SH-SY5Y (cell line): ENCODE measurements at regions not wholly inside any gene's neighbourhood (a gene's known extent, or its start where the extent isn't known, plus 50 kb on each side); places are given as distances from the start of the nearest gene placed in this dataset.

Source experiments
- GATA2 ChIP-seq: IDR thresholded peaks from 2 replicates; pipeline ENCODE4 v1.6.1; 2011; ENCODE audit warnings: mild to moderate bottlenecking, low read depth, low read length
- GATA3 ChIP-seq: IDR thresholded peaks from 2 replicates; pipeline ENCODE4 v1.6.1; 2011; ENCODE audit warnings: low read depth, mild to moderate bottlenecking, low read length, moderate library complexity

GRCh38 chr12:13627536-13627935, 353.9 kb downstream of the GRIN2B start:
- no peak for TF ChIP-seq GATA2
- TF ChIP-seq GATA3 = no peak
